CD4-positive, alpha-beta T cell treated with Interferon gamma for 1 hour (primary cell): ENCODE measurements at regions not wholly inside any gene's neighbourhood (a gene's known extent, or its start where the extent isn't known, plus 50 kb on each side); places are given as distances from the start of the nearest gene placed in this dataset.
"Not testable (repeated sequence)": the region's sequence is repeated elsewhere in the genome, so short reads cannot be mapped to it uniquely, and the experiment has no call there.

Experiments
- DNase-seq: peaks from one replicate; pipeline ENCODE4 v3.0.0-alpha.2; 2020

- no peak for DNase-seq
Measured at GRCh38 chr16:61150351-61150750, 885.9 kb downstream of the CDH8 start.

- no peak for DNase-seq
Measured at GRCh38 chr16:61149709-61150108, 886.5 kb downstream of the CDH8 start.

- DNase-seq = no peak
Measured at GRCh38 chr16:61148930-61149329, 887.3 kb downstream of the CDH8 start.

GRCh38 chr16:61146429-61146828, 889.8 kb downstream of the CDH8 start:
- DNase-seq = no peak

GRCh38 chr16:61131447-61131846, 904.8 kb downstream of the CDH8 start:
- DNase-seq = no peak

GRCh38 chr16:61128545-61129323, 907.5 kb downstream of the CDH8 start:
- DNase-seq = no peak

- no peak for DNase-seq
Measured at GRCh38 chr16:61105544-61105943, 930.7 kb downstream of the CDH8 start.

GRCh38 chr16:61098505-61098904, 937.7 kb downstream of the CDH8 start:
- DNase-seq = no peak

- DNase-seq = not testable (repeated sequence)
Measured at GRCh38 chr16:61091300-61091699, 944.9 kb downstream of the CDH8 start.

GRCh38 chr16:61083711-61084110, 952.5 kb downstream of the CDH8 start:
- DNase-seq = no peak

- no peak for DNase-seq
Measured at GRCh38 chr16:61074324-61074723, 961.9 kb downstream of the CDH8 start.

GRCh38 chr16:61057635-61058034, 978.6 kb downstream of the CDH8 start:
- DNase-seq = no peak

- no peak for DNase-seq
Measured at GRCh38 chr16:61050547-61050946, 985.7 kb downstream of the CDH8 start.

- no peak for DNase-seq
Measured at GRCh38 chr16:61045931-61046330, 990.3 kb downstream of the CDH8 start.

- DNase-seq = no peak
Measured at GRCh38 chr16:61042737-61043136, 993.5 kb downstream of the CDH8 start.

- no peak for DNase-seq
Measured at GRCh38 chr16:61030616-61031015, 1005.6 kb downstream of the CDH8 start.

GRCh38 chr16:61024180-61024900, 1011.9 kb downstream of the CDH8 start:
- no peak for DNase-seq

- no peak for DNase-seq
Measured at GRCh38 chr16:61014869-61015268, 1021.4 kb downstream of the CDH8 start.

GRCh38 chr16:61007694-61008093, 1028.5 kb downstream of the CDH8 start:
- no peak for DNase-seq

GRCh38 chr16:61005952-61006351, 1030.3 kb downstream of the CDH8 start:
- no peak for DNase-seq

GRCh38 chr16:61002479-61003204, 1033.6 kb downstream of the CDH8 start:
- DNase-seq = no peak

GRCh38 chr16:60991886-60992285, 1044.4 kb downstream of the CDH8 start:
- no peak for DNase-seq

- no peak for DNase-seq
Measured at GRCh38 chr16:60989592-60989991, 1046.6 kb downstream of the CDH8 start.

- DNase-seq = no peak
Measured at GRCh38 chr16:60979119-60979518, 1057.1 kb downstream of the CDH8 start.
